ENCODE measurements at regions not wholly inside any gene's neighbourhood (a gene's known extent, or its start where the extent isn't known, plus 50 kb on each side); places are given as distances from the start of the nearest gene placed in this dataset.

DNA sequence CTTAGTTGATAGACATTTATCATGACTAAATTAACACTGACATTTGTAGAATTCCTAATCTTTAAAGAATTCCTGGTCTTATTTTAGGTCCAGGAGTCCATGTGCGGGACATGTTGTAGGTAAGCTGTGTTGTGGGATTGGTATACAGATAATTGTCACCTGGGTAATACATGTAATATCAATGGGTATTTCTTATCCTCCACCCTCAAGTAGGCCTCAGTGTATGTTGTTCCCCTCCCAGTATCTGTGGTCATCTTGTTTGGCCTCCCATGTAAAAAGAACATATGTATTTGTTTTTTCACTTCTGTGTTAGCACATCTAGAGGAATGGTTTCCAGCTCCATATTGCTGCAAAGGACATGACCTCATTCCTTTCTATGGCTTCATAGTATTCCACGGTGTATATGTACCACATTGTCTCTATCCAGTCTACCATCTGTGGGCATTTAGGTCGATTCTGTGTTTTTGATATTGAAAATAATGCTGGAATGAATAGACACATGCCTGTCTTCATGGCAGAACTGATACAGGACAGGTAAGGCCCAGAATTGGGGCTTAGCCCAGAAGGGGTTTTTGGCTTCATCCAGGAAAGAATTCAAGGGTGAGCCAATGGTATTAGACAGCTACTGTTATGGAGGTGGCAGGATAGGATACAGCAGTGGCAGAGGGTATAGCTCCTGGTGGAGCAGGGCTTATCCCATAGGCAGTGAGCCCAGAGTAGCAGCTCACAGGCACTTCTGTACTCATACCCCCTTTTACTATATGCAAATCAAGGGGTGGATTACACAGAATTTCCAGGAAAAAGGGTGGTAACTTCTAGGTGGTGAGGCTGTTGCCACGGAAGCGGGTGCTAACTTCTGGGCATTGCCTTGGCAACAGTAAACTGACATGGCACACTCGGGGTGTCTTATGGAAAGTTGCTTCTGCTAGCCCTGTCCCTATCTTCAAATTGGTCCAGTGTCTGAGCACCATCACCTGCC, 66.1 kb upstream of the WDR1 start (continued):
- TF ChIP-seq FOS (IDR thresholded peaks at IDR 0.05; ENCODE audit: low read depth, low read length) (no peak), CEBPB (IDR thresholded peaks at IDR 0.05; ENCODE audit: low read depth, low read length) (no peak)

DNA sequence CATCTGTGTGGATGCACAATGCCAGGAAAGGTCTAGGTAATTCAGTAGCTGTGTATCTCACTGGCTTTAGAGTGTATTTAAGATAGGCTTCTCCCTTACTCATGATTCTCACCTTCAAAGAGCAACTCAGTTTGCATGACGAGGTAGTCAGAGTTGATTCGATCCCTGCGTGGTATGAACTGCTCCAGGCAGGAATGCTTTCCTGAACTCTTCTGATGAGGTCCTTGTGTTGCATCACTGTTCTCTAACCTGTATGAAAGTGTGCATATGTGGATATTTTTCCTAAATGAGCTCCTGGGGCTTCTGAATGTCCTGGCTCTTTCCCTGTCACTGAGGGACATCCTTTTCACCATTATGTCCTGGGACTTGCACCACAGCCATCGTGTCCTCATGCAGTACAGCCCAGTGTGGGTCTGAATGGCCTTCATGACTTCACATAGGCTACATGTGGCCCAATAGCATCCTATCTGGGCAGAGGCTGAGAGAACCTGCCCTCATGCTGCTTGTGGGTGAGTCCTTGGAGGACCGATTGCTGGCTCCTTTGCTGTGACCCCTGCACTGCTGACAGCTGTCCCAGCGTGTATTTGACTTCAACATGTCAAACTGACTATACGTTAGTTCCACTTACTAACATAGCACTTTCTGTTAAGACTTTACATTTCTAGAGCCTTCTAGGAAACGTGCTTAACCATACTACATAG, 65.3 kb upstream of the WDR1 start:
- H4K8ac ChIP-seq (ENCODE audit: low read depth in 2 of 2, low read length in 2 of 2) = peak overlapping the region in 1 of 2 experiments; percentile 67; a peak in 2 of 4 replicates
- intact Hi-C loops (cut with micrococcal nuclease) (no loop called here), in situ Hi-C loops (cut with MboI; ENCODE audit: low sequenced_read_pairs) (loop anchor here (25.0 kb wide), 1 partner anchor 95 kb away; no protein-coding TSS in a partner anchor), dilution Hi-C loops (cut with HindIII; ENCODE audit: low sequenced_read_pairs, unreplicated experiment) (no loop called here)
- H2AFZ ChIP-seq (replicated peaks; ENCODE audit: low read length, poor library complexity) = no peak overlapping the region
- peak overlapping the region; percentile 1; the same call in 1 of the 2 replicates for H3K18ac ChIP-seq (ENCODE audit: low read depth, low read length)
- H3K4me2 ChIP-seq (ENCODE audit: low read depth, low read length) = no peak overlapping the region
- no peaks in the 10 kb centered on the region for H3K27me3 ChIP-seq (ENCODE audit: control insufficient read depth, insufficient read depth, low read length)
- no peak overlapping the region for H2BK15ac ChIP-seq (ENCODE audit: low read depth, low read length)
- ChIA-PET CTCF (no interaction called here), POLR2A (ENCODE audit: unreplicated experiment) (no interaction called here)
- no peak overlapping the region for H3K23ac ChIP-seq (ENCODE audit: low read depth, low read length)
- H2AK5ac ChIP-seq (ENCODE audit: low read depth, low read length) = no peak overlapping the region; the same call in 1 of the 2 replicates
- H3K27ac ChIP-seq (ENCODE audit: insufficient read depth, low read length) = no peak overlapping the region
- H2BK5ac ChIP-seq (ENCODE audit: low read depth, low read length, poor library complexity, severe bottlenecking) = peak overlapping the region; percentile 99
- no peaks in the 10 kb centered on the region for H3K79me1 ChIP-seq (ENCODE audit: low read depth in 1 of 2, low read length in 2 of 2)
- peak overlapping the region; percentile 31; the same call in 1 of the 2 replicates for H2BK20ac ChIP-seq (ENCODE audit: low read depth, low read length)
- TF ChIP-seq CEBPB (IDR thresholded peaks at IDR 0.05; ENCODE audit: low read depth, low read length) = 0 out of 2 replicates have a peak, but pooled peaks have one; percentile 35
- TF ChIP-seq, protein P1, sequence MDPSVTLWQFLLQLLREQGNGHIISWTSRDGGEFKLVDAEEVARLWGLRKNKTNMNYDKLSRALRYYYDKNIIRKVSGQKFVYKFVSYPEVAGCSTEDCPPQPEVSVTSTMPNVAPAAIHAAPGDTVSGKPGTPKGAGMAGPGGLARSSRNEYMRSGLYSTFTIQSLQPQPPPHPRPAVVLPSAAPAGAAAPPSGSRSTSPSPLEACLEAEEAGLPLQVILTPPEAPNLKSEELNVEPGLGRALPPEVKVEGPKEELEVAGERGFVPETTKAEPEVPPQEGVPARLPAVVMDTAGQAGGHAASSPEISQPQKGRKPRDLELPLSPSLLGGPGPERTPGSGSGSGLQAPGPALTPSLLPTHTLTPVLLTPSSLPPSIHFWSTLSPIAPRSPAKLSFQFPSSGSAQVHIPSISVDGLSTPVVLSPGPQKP (IDR thresholded peaks at IDR 0.05; ENCODE audit: borderline replicate concordance, low read depth, low read length) = no peak
- H3K56ac ChIP-seq (ENCODE audit: extremely low read depth, insufficient read depth, low read length) = no peak overlapping the region; the same call in 1 of the 2 replicates
- no peak for ATAC-seq (ENCODE audit: low read depth)
- no peak overlapping the region; the same call in 1 of the 2 replicates for H3K14ac ChIP-seq (replicated peaks; ENCODE audit: low read depth, low read length)
- peaks cover 11% of the 10 kb centered on the region; the same call in 1 of the 2 replicates for H3K4me1 ChIP-seq (ENCODE audit: control insufficient read depth, insufficient read depth, low read length)
- DNase-seq = no peak
- H2AK9ac ChIP-seq (replicated peaks; ENCODE audit: low read depth, low read length, poor library complexity) = peak overlapping the region; percentile 60
- H3K9me1 ChIP-seq (ENCODE audit: insufficient read depth, low read length) = 0 out of 2 replicates have a peak, but pooled peaks cover 4% of the 10 kb centered on the region
- BruUV-seq (replicated peaks) = no TSS peak
- H2BK120ac ChIP-seq (ENCODE audit: low read depth, low read length) = peak overlapping the region; percentile 64
- no peaks in the 10 kb centered on the region for H3K9me3 ChIP-seq (ENCODE audit: control insufficient read depth, insufficient read depth, low read length)
- no peak overlapping the region for H3K4me3 ChIP-seq (ENCODE audit: insufficient read depth, low read depth, low read length)
- peak overlapping the region; percentile 84 for H4K91ac ChIP-seq (ENCODE audit: insufficient read depth, low read depth, low read length)
- H3K36me3 ChIP-seq (ENCODE audit: control insufficient read depth, insufficient read depth, low read length) = no peaks in the 10 kb centered on the region
- no peaks in the 10 kb centered on the region for H4K20me1 ChIP-seq (ENCODE audit: insufficient read depth, low read length)
- H4K5ac ChIP-seq (ENCODE audit: low read depth, low read length) = no peak overlapping the region
- no peak overlapping the region for H3K9ac ChIP-seq (ENCODE audit: low read depth, low read length)
- 46% methylated on average over 4 of the region's 8 CpGs; no CpG with 5 or more reads in 1 of the 2 experiments for WGBS, 2 experiments (ENCODE audit: extremely low coverage in 2 of 2, insufficient read length in 1 of 2)
- H3K4ac ChIP-seq (ENCODE audit: low read depth, low read length) = peak overlapping the region; percentile 21; the same call in 1 of the 2 replicates
